ENCODE measurements at regions not wholly inside any gene's neighbourhood (a gene's known extent, or its start where the extent isn't known, plus 50 kb on each side); places are given as distances from the start of the nearest gene placed in this dataset.

DNA sequence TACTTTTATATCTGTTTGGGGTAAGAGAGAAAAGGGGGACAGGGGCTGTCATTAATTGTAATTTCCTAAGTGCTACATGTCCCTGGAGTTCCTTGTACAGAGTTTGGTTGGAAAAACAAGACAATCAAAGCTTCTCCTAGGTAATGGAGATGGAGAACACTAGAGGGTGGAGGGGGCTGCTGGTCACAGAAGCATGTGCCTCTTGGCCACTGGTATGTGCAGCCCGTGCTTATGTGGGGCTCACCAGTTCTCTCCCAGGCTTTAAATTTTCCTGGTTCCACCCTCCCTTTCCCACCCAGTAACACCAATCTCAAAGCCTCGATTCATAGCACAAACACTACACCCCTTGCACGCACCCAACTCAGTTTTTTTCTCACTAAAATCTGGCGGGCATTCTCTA, 165.6 kb downstream of the SAMD5 start:
- TF ChIP-seq, protein P1, sequence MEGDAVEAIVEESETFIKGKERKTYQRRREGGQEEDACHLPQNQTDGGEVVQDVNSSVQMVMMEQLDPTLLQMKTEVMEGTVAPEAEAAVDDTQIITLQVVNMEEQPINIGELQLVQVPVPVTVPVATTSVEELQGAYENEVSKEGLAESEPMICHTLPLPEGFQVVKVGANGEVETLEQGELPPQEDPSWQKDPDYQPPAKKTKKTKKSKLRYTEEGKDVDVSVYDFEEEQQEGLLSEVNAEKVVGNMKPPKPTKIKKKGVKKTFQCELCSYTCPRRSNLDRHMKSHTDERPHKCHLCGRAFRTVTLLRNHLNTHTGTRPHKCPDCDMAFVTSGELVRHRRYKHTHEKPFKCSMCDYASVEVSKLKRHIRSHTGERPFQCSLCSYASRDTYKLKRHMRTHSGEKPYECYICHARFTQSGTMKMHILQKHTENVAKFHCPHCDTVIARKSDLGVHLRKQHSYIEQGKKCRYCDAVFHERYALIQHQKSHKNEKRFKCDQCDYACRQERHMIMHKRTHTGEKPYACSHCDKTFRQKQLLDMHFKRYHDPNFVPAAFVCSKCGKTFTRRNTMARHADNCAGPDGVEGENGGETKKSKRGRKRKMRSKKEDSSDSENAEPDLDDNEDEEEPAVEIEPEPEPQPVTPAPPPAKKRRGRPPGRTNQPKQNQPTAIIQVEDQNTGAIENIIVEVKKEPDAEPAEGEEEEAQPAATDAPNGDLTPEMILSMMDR (IDR thresholded peaks at IDR 0.05): no peak
- no peak for TF ChIP-seq POLR2AphosphoS5 (IDR thresholded peaks at IDR 0.05)

Measured in breast epithelium (tissue), 3 donors.